Muscle of leg (tissue), 3 donors: ENCODE measurements at regions not wholly inside any gene's neighbourhood (a gene's known extent, or its start where the extent isn't known, plus 50 kb on each side); places are given as distances from the start of the nearest gene placed in this dataset.

ENCODE experiments used
- DNase-seq: peaks from one replicate; pipeline ENCODE4 v3.0.0; 2013
- H3K27ac ChIP-seq: one replicate; pipeline ENCODE4 v1.5.1; 2013; ENCODE audit warnings: mild to moderate bottlenecking, low read length, control low read depth
- H3K27me3 ChIP-seq: one replicate; pipeline ENCODE4 v1.6.1; 2013; ENCODE audit warnings: low read length; ENCODE audit not compliant: control insufficient read depth, insufficient read depth
- H3K36me3 ChIP-seq: one replicate; pipeline ENCODE4 v1.6.1; 2013; ENCODE audit warnings: low read length; ENCODE audit not compliant: control insufficient read depth, insufficient read depth
- H3K4me1 ChIP-seq: one replicate; pipeline ENCODE4 v1.6.1; 2013; ENCODE audit warnings: low read length; ENCODE audit not compliant: control insufficient read depth, insufficient read depth
- H3K4me3 ChIP-seq: one replicate; pipeline ENCODE4 v1.5.1; 2013; ENCODE audit warnings: low read length, control low read depth
- H3K9me3 ChIP-seq: replicated peaks from 2 replicates; pipeline ENCODE4 v1.6.1; 2013; ENCODE audit warnings: low read depth, low read length; ENCODE audit not compliant: control insufficient read depth
- WGBS: methylation state at CpG from one replicate; pipeline ENCODE4 v1.1.5; 2013; ENCODE audit warnings: missing lambda C conversion rate; ENCODE audit not compliant: insufficient coverage; 5-methylcytosine and 5-hydroxymethylcytosine counted together

GRCh38 chr1:60329651-60330050 is 256.1 kb upstream of the C1orf87 start:
- no peaks in the 10 kb centered on the region for H3K27me3 ChIP-seq
- no peaks in the 10 kb centered on the region for H3K4me1 ChIP-seq
- no peaks in the 10 kb centered on the region for H3K36me3 ChIP-seq
- H3K27ac ChIP-seq = peak overlapping the region; percentile 55
- DNase-seq = peak; percentile 91
- 50% methylated on average over 1 of the region's 2 CpGs for WGBS
- H3K9me3 ChIP-seq = peaks cover 4% of the 10 kb centered on the region
- no peak overlapping the region for H3K4me3 ChIP-seq

GRCh38 chr1:60311838-60312237 is 238.3 kb upstream of the C1orf87 start:
- no peaks in the 10 kb centered on the region for H3K4me1 ChIP-seq
- no peak overlapping the region for H3K27ac ChIP-seq
- no peak overlapping the region for H3K4me3 ChIP-seq
- H3K36me3 ChIP-seq = no peaks in the 10 kb centered on the region
- no peak for DNase-seq
- no peaks in the 10 kb centered on the region for H3K27me3 ChIP-seq
- no peaks in the 10 kb centered on the region for H3K9me3 ChIP-seq

GRCh38 chr1:60299581-60299980 is 226.0 kb upstream of the C1orf87 start:
- 100% methylated on average over 1 of the region's 5 CpGs for WGBS
- no peaks in the 10 kb centered on the region for H3K36me3 ChIP-seq
- no peak for DNase-seq
- no peaks in the 10 kb centered on the region for H3K9me3 ChIP-seq
- H3K4me1 ChIP-seq = no peaks in the 10 kb centered on the region
- H3K27ac ChIP-seq = no peak overlapping the region
- H3K4me3 ChIP-seq = no peak overlapping the region
- H3K27me3 ChIP-seq = no peaks in the 10 kb centered on the region

GRCh38 chr1:60298290-60298689 is 224.7 kb upstream of the C1orf87 start:
- no peaks in the 10 kb centered on the region for H3K9me3 ChIP-seq
- H3K4me1 ChIP-seq = no peaks in the 10 kb centered on the region
- no peak overlapping the region for H3K27ac ChIP-seq
- H3K4me3 ChIP-seq = no peak overlapping the region
- no peak for DNase-seq
- no CpG with 5 or more reads among the region's 3 CpGs for WGBS
- no peaks in the 10 kb centered on the region for H3K27me3 ChIP-seq
- no peaks in the 10 kb centered on the region for H3K36me3 ChIP-seq

- Histone ChIP-seq H3K27me3 (no peaks in the 10 kb centered on the region), H3K36me3 (no peaks in the 10 kb centered on the region), H3K9me3 (no peaks in the 10 kb centered on the region), H3K4me1 (no peaks in the 10 kb centered on the region), H3K4me3 (no peak overlapping the region), H3K27ac (no peak overlapping the region)
- no peak for DNase-seq
- WGBS = 89% methylated on average over 2 of the region's 2 CpGs
Observed at GRCh38 chr1:60296794-60297193, 223.2 kb upstream of the C1orf87 start.

- Histone ChIP-seq H3K27ac (no peak overlapping the region), H3K36me3 (no peaks in the 10 kb centered on the region), H3K27me3 (no peaks in the 10 kb centered on the region), H3K4me1 (no peaks in the 10 kb centered on the region), H3K9me3 (no peaks in the 10 kb centered on the region), H3K4me3 (no peak overlapping the region)
- no CpG with 5 or more reads among the region's 1 CpG for whole genome bisulfite sequencing
- DNase-seq = no peak
Observed at GRCh38 chr1:60292140-60292539, 218.6 kb upstream of the C1orf87 start.

- H3K4me3 ChIP-seq = no peak overlapping the region
- no peak overlapping the region for H3K27ac ChIP-seq
- H3K9me3 ChIP-seq = no peaks in the 10 kb centered on the region
- WGBS = 95% methylated on average over 3 of the region's 6 CpGs
- DNase-seq = no peak
- H3K4me1 ChIP-seq = no peaks in the 10 kb centered on the region
- H3K27me3 ChIP-seq = no peaks in the 10 kb centered on the region
- H3K36me3 ChIP-seq = no peaks in the 10 kb centered on the region
Observed at GRCh38 chr1:60290393-60290792, 216.8 kb upstream of the C1orf87 start.

GRCh38 chr1:60287536-60287935 is 214.0 kb upstream of the C1orf87 start:
- no peak for DNase-seq
- 88% methylated on average over 1 of the region's 1 CpG for WGBS
- H3K4me3 ChIP-seq = no peak overlapping the region
- H3K27me3 ChIP-seq = no peaks in the 10 kb centered on the region
- H3K9me3 ChIP-seq = no peaks in the 10 kb centered on the region
- no peak overlapping the region for H3K27ac ChIP-seq
- H3K4me1 ChIP-seq = peaks cover 5% of the 10 kb centered on the region
- no peaks in the 10 kb centered on the region for H3K36me3 ChIP-seq

- no peak overlapping the region for H3K27ac ChIP-seq
- no peak overlapping the region for H3K4me3 ChIP-seq
- peak; percentile 36 for DNase-seq
- peaks cover 21% of the 10 kb centered on the region for H3K4me1 ChIP-seq
- H3K27me3 ChIP-seq = no peaks in the 10 kb centered on the region
- 100% methylated on average over 2 of the region's 2 CpGs for WGBS
- no peaks in the 10 kb centered on the region for H3K36me3 ChIP-seq
- no peaks in the 10 kb centered on the region for H3K9me3 ChIP-seq
Observed at GRCh38 chr1:60283690-60284089, 210.1 kb upstream of the C1orf87 start.

GRCh38 chr1:60281360-60281932 is 207.9 kb upstream of the C1orf87 start:
- no CpG with 5 or more reads among the region's 9 CpGs for WGBS
- H3K36me3 ChIP-seq = no peaks in the 10 kb centered on the region
- H3K4me1 ChIP-seq = peaks cover 24% of the 10 kb centered on the region
- no peak overlapping the region for H3K27ac ChIP-seq
- H3K4me3 ChIP-seq = no peak overlapping the region
- no peaks in the 10 kb centered on the region for H3K9me3 ChIP-seq
- DNase-seq = peak; percentile 92
- H3K27me3 ChIP-seq = no peaks in the 10 kb centered on the region

- peaks cover 26% of the 10 kb centered on the region for H3K4me1 ChIP-seq
- H3K27me3 ChIP-seq = no peaks in the 10 kb centered on the region
- no peaks in the 10 kb centered on the region for H3K36me3 ChIP-seq
- peak overlapping the region; percentile 73 for H3K27ac ChIP-seq
- peak; percentile 22 for DNase-seq
- no peak overlapping the region for H3K4me3 ChIP-seq
- WGBS = 73% methylated on average over 2 of the region's 4 CpGs
- no peaks in the 10 kb centered on the region for H3K9me3 ChIP-seq
Observed at GRCh38 chr1:60280819-60281218, 207.2 kb upstream of the C1orf87 start.
